ENCODE measurements at regions not wholly inside any gene's neighbourhood (a gene's known extent, or its start where the extent isn't known, plus 50 kb on each side); places are given as distances from the start of the nearest gene placed in this dataset.
"Not testable (repeated sequence)": the region's sequence is repeated elsewhere in the genome, so short reads cannot be mapped to it uniquely, and the experiment has no call there.

- H3K27me3 ChIP-seq (ENCODE audit: control insufficient read depth, insufficient read depth, low read length); H3K27me3 Mint-ChIP-seq; DNase-seq; H3K4me1 ChIP-seq (ENCODE audit: control insufficient read depth, insufficient read depth, low read length, poor library complexity, severe bottlenecking); H3K4me3 Mint-ChIP-seq; H3K36me3 Mint-ChIP-seq; H3K4me1 Mint-ChIP-seq; ATAC-seq (ENCODE audit: low read depth in 2 of 2); H3K36me3 ChIP-seq (ENCODE audit: control insufficient read depth, insufficient read depth, low read length); H3K4me3 ChIP-seq (ENCODE audit: low read depth, low read length); H3K27ac Mint-ChIP-seq; H3K27ac ChIP-seq (ENCODE audit: insufficient read depth, low read length, poor library complexity, severe bottlenecking): not testable (repeated sequence)
- peaks cover 4 to 35% (median 17%) of the 10 kb centered on the region in 7 donors for H3K9me3 Mint-ChIP-seq
- peaks cover 6 to 20% of the 10 kb centered on the region in 2 experiments for H3K9me3 ChIP-seq (ENCODE audit: control insufficient read depth in 2 of 2, low read length in 2 of 2)
These were observed 142.2 kb upstream of the ZNF722 start for GRCh38 chr7:63856466-63856865.

DNA sequence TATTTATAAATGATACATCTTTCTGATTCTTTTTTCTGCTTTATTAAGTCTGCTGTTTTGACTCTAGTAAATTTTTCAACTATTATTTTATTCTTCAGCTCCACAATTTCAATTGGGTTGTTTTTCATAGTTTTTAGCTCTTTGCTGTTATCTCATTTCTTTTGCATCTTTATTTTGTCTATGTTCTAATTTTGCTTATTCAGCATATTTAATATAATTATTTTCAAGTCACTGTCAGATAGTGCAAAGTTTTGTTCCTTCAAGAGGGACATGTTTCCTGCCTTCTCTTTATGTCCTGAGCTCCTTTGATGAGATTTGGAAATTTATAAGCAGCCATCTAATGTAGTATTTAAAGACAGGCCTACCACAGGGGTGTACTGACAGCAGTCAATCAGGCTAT is 131.5 kb upstream of the ZNF722 start:
- DNase-seq (no peak), ATAC-seq (ENCODE audit: low read depth in 2 of 2) (no peak)
- H3K4me1 ChIP-seq (ENCODE audit: control insufficient read depth, insufficient read depth, low read length, poor library complexity, severe bottlenecking): no peaks in the 10 kb centered on the region
- Mint-ChIP-seq H3K27me3 (no peaks in the 10 kb centered on the region), H3K36me3 (no peaks in the 10 kb centered on the region), H3K9me3 (peaks cover 1 to 41% (median 12%) of the 10 kb centered on the region in 7 donors), H3K4me1 (no peaks in the 10 kb centered on the region), H3K27ac (no peak overlapping the region), H3K4me3 (no peak overlapping the region)
- H3K9me3 ChIP-seq (ENCODE audit: control insufficient read depth in 2 of 2, low read length in 2 of 2): peaks cover 13 to 43% of the 10 kb centered on the region in 2 experiments
- no peaks in the 10 kb centered on the region for H3K36me3 ChIP-seq (ENCODE audit: control insufficient read depth, insufficient read depth, low read length)
- no peak overlapping the region for H3K27ac ChIP-seq (ENCODE audit: insufficient read depth, low read length, poor library complexity, severe bottlenecking)
- H3K27me3 ChIP-seq (ENCODE audit: control insufficient read depth, insufficient read depth, low read length): no peaks in the 10 kb centered on the region
- H3K4me3 ChIP-seq (ENCODE audit: low read depth, low read length): no peak overlapping the region

- not testable (repeated sequence) for H3K36me3 Mint-ChIP-seq; H3K27me3 Mint-ChIP-seq; H3K4me3 Mint-ChIP-seq; H3K4me3 ChIP-seq (ENCODE audit: low read depth, low read length); H3K36me3 ChIP-seq (ENCODE audit: control insufficient read depth, insufficient read depth, low read length); H3K4me1 Mint-ChIP-seq; H3K27me3 ChIP-seq (ENCODE audit: control insufficient read depth, insufficient read depth, low read length); H3K27ac Mint-ChIP-seq; ATAC-seq (ENCODE audit: low read depth in 2 of 2); DNase-seq; H3K4me1 ChIP-seq (ENCODE audit: control insufficient read depth, insufficient read depth, low read length, poor library complexity, severe bottlenecking); H3K27ac ChIP-seq (ENCODE audit: insufficient read depth, low read length, poor library complexity, severe bottlenecking)
- peaks cover 43 to 64% of the 10 kb centered on the region in 2 experiments for H3K9me3 ChIP-seq (ENCODE audit: control insufficient read depth in 2 of 2, low read length in 2 of 2)
- H3K9me3 Mint-ChIP-seq: peaks cover 0 to 54% (median 12%) of the 10 kb centered on the region in 7 donors
These were observed 124.4 kb upstream of the ZNF722 start for GRCh38 chr7:63874242-63874641.

- H3K27me3 Mint-ChIP-seq: no peaks in the 10 kb centered on the region
- no peak overlapping the region for H3K27ac Mint-ChIP-seq
- H3K4me1 Mint-ChIP-seq: no peaks in the 10 kb centered on the region
- H3K9me3 ChIP-seq (ENCODE audit: control insufficient read depth in 2 of 2, low read length in 2 of 2): peaks cover 53 to 75% of the 10 kb centered on the region in 2 experiments
- no peaks in the 10 kb centered on the region for H3K4me1 ChIP-seq (ENCODE audit: control insufficient read depth, insufficient read depth, low read length, poor library complexity, severe bottlenecking)
- no peaks in the 10 kb centered on the region for H3K36me3 ChIP-seq (ENCODE audit: control insufficient read depth, insufficient read depth, low read length)
- ATAC-seq (ENCODE audit: low read depth in 2 of 2): no peak
- H3K36me3 Mint-ChIP-seq: no peaks in the 10 kb centered on the region
- no peak overlapping the region for H3K4me3 ChIP-seq (ENCODE audit: low read depth, low read length)
- H3K9me3 Mint-ChIP-seq: peaks cover 0 to 63% (median 21%) of the 10 kb centered on the region in 7 donors
- H3K27me3 ChIP-seq (ENCODE audit: control insufficient read depth, insufficient read depth, low read length): no peaks in the 10 kb centered on the region
- no peak overlapping the region for H3K4me3 Mint-ChIP-seq
- no peak for DNase-seq
- H3K27ac ChIP-seq (ENCODE audit: insufficient read depth, low read length, poor library complexity, severe bottlenecking): no peak overlapping the region
These were observed 121.8 kb upstream of the ZNF722 start for GRCh38 chr7:63876707-63877322.

GRCh38 chr7:63887031-63887430 is 111.6 kb upstream of the ZNF722 start:
- H3K9me3 Mint-ChIP-seq: peaks cover 0 to 74% (median 23%) of the 10 kb centered on the region in 7 donors
- H3K4me1 Mint-ChIP-seq: no peaks in the 10 kb centered on the region
- ATAC-seq (ENCODE audit: low read depth in 2 of 2): no peak
- no peak overlapping the region for H3K27ac ChIP-seq (ENCODE audit: insufficient read depth, low read length, poor library complexity, severe bottlenecking)
- no peaks in the 10 kb centered on the region for H3K4me1 ChIP-seq (ENCODE audit: control insufficient read depth, insufficient read depth, low read length, poor library complexity, severe bottlenecking)
- H3K36me3 ChIP-seq (ENCODE audit: control insufficient read depth, insufficient read depth, low read length): no peaks in the 10 kb centered on the region
- H3K27me3 Mint-ChIP-seq: no peaks in the 10 kb centered on the region
- no peak overlapping the region for H3K27ac Mint-ChIP-seq
- no peak for DNase-seq
- H3K36me3 Mint-ChIP-seq: no peaks in the 10 kb centered on the region
- peaks cover 8 to 67% of the 10 kb centered on the region in 2 experiments for H3K9me3 ChIP-seq (ENCODE audit: control insufficient read depth in 2 of 2, low read length in 2 of 2)
- H3K27me3 ChIP-seq (ENCODE audit: control insufficient read depth, insufficient read depth, low read length): no peaks in the 10 kb centered on the region
- no peak overlapping the region for H3K4me3 ChIP-seq (ENCODE audit: low read depth, low read length)
- H3K4me3 Mint-ChIP-seq: no peak overlapping the region

DNA sequence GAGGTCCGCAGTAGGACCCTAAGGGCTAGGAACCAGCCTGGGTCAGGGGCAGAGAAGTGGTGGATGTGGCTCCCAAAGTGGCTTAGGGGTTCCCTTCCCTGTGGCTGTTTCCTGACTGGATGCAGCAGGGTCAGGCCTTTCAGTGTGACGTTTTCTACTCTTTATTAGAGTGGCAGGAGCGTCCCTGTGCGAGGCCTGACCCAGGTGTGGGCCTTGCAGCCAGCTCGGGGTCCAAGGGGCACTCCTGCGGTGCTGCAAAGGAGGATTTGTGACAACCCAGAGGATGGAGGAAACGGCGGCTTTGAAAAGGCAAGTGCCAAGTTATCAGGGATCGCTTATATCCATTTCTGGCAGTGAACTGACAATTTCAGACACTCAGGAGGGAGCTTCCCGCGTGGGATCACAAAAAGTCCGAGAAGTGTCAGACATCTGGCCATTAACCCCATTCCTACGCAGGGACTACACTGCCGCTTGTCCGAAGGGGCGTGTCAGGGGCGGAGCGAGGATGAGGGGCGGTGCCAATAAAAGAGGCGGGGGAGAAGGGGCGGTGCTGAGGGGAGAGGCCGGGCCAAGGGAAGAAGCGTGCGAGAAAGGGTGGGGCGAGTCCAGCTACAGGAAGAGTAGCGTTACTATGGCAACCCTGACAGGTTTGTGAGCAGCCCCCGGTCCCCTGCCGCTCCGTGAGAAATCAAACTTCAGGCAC is 98.8 kb upstream of the ZNF722 start:
- H3K27me3 ChIP-seq (ENCODE audit: control insufficient read depth, insufficient read depth, low read length): no peaks in the 10 kb centered on the region
- peaks cover 0 to 21% of the 10 kb centered on the region in 2 experiments for H3K9me3 ChIP-seq (ENCODE audit: control insufficient read depth in 2 of 2, low read length in 2 of 2)
- peaks cover 0 to 17% (median 5%) of the 10 kb centered on the region in 7 donors for H3K9me3 Mint-ChIP-seq
- H3K27me3 Mint-ChIP-seq: no peaks in the 10 kb centered on the region
- peak overlapping the region; percentile 82 for H3K27ac ChIP-seq (ENCODE audit: insufficient read depth, low read length, poor library complexity, severe bottlenecking)
- DNase-seq (peak; percentile 65 to 85 (median 70)), ATAC-seq (ENCODE audit: low read depth in 2 of 2) (peak; percentile 72 to 79)
- H3K4me3 ChIP-seq (ENCODE audit: low read depth, low read length): peak overlapping the region; percentile 72
- peak overlapping the region in 2 of 3 donors; percentile 97 for H3K27ac Mint-ChIP-seq
- peak overlapping the region; percentile 88 to 98 (median 98) for H3K4me3 Mint-ChIP-seq
- peaks cover 0 to 24% (median 0%) of the 10 kb centered on the region in 4 donors for H3K4me1 Mint-ChIP-seq
- H3K36me3 ChIP-seq (ENCODE audit: control insufficient read depth, insufficient read depth, low read length): no peaks in the 10 kb centered on the region
- H3K36me3 Mint-ChIP-seq: peaks cover 4% of the 10 kb centered on the region
- H3K4me1 ChIP-seq (ENCODE audit: control insufficient read depth, insufficient read depth, low read length, poor library complexity, severe bottlenecking): no peaks in the 10 kb centered on the region

- DNase-seq (peak; percentile 81 to 92 (median 88)), ATAC-seq (ENCODE audit: low read depth in 2 of 2) (peak; percentile 97 to 98)
- Histone ChIP-seq H3K36me3 (ENCODE audit: control insufficient read depth, insufficient read depth, low read length) (no peaks in the 10 kb centered on the region), H3K27ac (ENCODE audit: insufficient read depth, low read length, poor library complexity, severe bottlenecking) (peak overlapping the region; percentile 82), H3K4me1 (ENCODE audit: control insufficient read depth, insufficient read depth, low read length, poor library complexity, severe bottlenecking) (no peaks in the 10 kb centered on the region), H3K27me3 (ENCODE audit: control insufficient read depth, insufficient read depth, low read length) (no peaks in the 10 kb centered on the region), H3K4me3 (ENCODE audit: low read depth, low read length) (peak overlapping the region; percentile 72), H3K9me3 (ENCODE audit: control insufficient read depth in 2 of 2, low read length in 2 of 2) (peaks cover 0 to 21% of the 10 kb centered on the region in 2 experiments)
- Mint-ChIP-seq H3K27ac (peak overlapping the region in 2 of 3 donors; percentile 97), H3K4me3 (peak overlapping the region; percentile 88 to 98 (median 98)), H3K4me1 (peaks cover 0 to 24% (median 0%) of the 10 kb centered on the region in 4 donors), H3K27me3 (no peaks in the 10 kb centered on the region), H3K9me3 (peaks cover 0 to 18% (median 5%) of the 10 kb centered on the region in 7 donors), H3K36me3 (peaks cover 10% of the 10 kb centered on the region)
These were observed 98.0 kb upstream of the ZNF722 start for GRCh38 chr7:63900394-63901203.

Data from CD4-positive, CD25-positive, alpha-beta regulatory T cell (primary cell).